Ovary (tissue), 3 donors: ENCODE measurements at regions not wholly inside any gene's neighbourhood (a gene's known extent, or its start where the extent isn't known, plus 50 kb on each side); places are given as distances from the start of the nearest gene placed in this dataset.
"Not testable (repeated sequence)": the region's sequence is repeated elsewhere in the genome, so short reads cannot be mapped to it uniquely, and the experiment has no call there.

ENCODE experiments used
- CTCF ChIP-seq, 3 donors: fragments of 450-650 bp in 2 of 3; fragments of 200-600 bp in 1 of 3; IDR thresholded peaks; one replicate each; pipeline versions ENCODE4 v1.5.1 to v1.8.0; 2016 to 2022; ENCODE audit warnings: antibody characterized with exemption in 3 of 3, mild to moderate bottlenecking in 1 of 3
- POLR2A ChIP-seq: fragments of 450-650 bp; IDR thresholded peaks from one replicate; pipeline ENCODE4 v1.6.1; 2017; ENCODE audit warnings: antibody characterized with exemption, mild to moderate bottlenecking, moderate library complexity
- donor health status: DM: no; HTN: no; CAD: no.

DNA sequence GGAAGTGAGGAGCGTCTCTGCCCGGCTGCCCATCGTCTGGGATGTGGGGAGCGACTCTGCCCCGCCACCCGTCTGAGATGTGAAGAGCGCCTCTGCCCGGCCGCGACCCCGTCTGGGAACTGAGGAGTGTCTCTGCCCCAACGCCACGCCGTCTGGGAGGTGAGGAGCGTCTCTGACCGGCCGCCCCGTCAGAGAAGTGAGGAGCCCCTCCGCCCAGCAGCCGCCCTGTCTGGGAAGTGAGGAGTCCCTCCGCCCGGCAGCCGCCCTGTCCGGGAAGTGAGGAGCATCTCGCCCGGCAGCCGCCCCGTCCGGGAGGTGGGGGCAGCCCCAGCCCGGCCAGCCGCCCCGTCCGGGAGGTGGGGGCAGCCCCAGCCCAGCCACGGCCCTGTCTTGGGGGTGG, 60.9 kb downstream of the ANXA2R start:
- not testable (repeated sequence) for TF ChIP-seq CTCF (IDR thresholded peaks at IDR 0.05); POLR2A
